SK-N-SH (cell line): ENCODE measurements at regions not wholly inside any gene's neighbourhood (a gene's known extent, or its start where the extent isn't known, plus 50 kb on each side); places are given as distances from the start of the nearest gene placed in this dataset.

Experiments used
- CTCF ChIP-seq: fragments of 200-600 bp; sonication (generic); IDR thresholded peaks from 2 replicates; pipeline ENCODE4 v1.6.1; 2017; ENCODE audit warnings: antibody characterized with exemption, mild to moderate bottlenecking, moderate library complexity
- FOXM1 ChIP-seq: IDR thresholded peaks from 2 replicates; pipeline ENCODE4 v1.4.0; 2012; ENCODE audit warnings: low read depth, mild to moderate bottlenecking
- JUND ChIP-seq: IDR thresholded peaks from 2 replicates; pipeline ENCODE4 v1.4.0; 2012
- MXI1 ChIP-seq: IDR thresholded peaks from 2 replicates; pipeline ENCODE4 v1.6.1; 2012; ENCODE audit warnings: mild to moderate bottlenecking, low read depth, low read length, improper control_type of control experiment
- NRF1 ChIP-seq: IDR thresholded peaks from 2 replicates; pipeline ENCODE4 v1.6.1; 2012; ENCODE audit warnings: low read depth, mild to moderate bottlenecking, low read length
- RAD21 ChIP-seq: IDR thresholded peaks from 2 replicates; pipeline ENCODE4 v1.6.1; 2012; ENCODE audit warnings: mild to moderate bottlenecking, low read length
- SIN3A ChIP-seq: IDR thresholded peaks from 2 replicates; pipeline ENCODE4 v1.6.1; 2012; ENCODE audit warnings: low read depth, mild to moderate bottlenecking, low read length, moderate library complexity, borderline replicate concordance
- TAF1 ChIP-seq: IDR thresholded peaks from 2 replicates; pipeline ENCODE4 v1.6.1; 2012; ENCODE audit warnings: low read depth, mild to moderate bottlenecking, low read length, moderate library complexity, borderline replicate concordance
- TEAD4 ChIP-seq: IDR thresholded peaks from 2 replicates; pipeline ENCODE4 v1.4.0; 2012; ENCODE audit warnings: mild to moderate bottlenecking, borderline replicate concordance; ENCODE audit not compliant: insufficient read depth
- USF2 ChIP-seq: fragments of 150-350 bp; IDR thresholded peaks from 2 replicates; pipeline ENCODE4 v1.6.1; 2017; ENCODE audit warnings: antibody characterized with exemption, low read length, low read depth, borderline replicate concordance
- YY1 ChIP-seq: IDR thresholded peaks from 2 replicates; pipeline ENCODE4 v1.4.0; 2012; ENCODE audit warnings: low read depth, mild to moderate bottlenecking
- ZBTB33 ChIP-seq: IDR thresholded peaks from 2 replicates; pipeline ENCODE4 v1.4.0; 2012; ENCODE audit warnings: low read depth, borderline replicate concordance
- TF ChIP-seq, protein P1 (sequence below): IDR thresholded peaks from 2 replicates; pipeline ENCODE4 v1.4.0; 2012; ENCODE audit warnings: low read depth
- TF ChIP-seq, protein P2 (sequence below): IDR thresholded peaks from 2 replicates; pipeline ENCODE4 v1.6.1; 2012; ENCODE audit warnings: mild to moderate bottlenecking, low read depth, low read length, moderate library complexity

- TF ChIP-seq SIN3A (no peak), JUND (no peak), YY1 (no peak), RAD21 (no peak), CTCF (no peak), TEAD4 (no peak), USF2 (no peak), FOXM1 (no peak), TAF1 (no peak), ZBTB33 (no peak), MXI1 (no peak), NRF1 (no peak)
- TF ChIP-seq, protein P1, sequence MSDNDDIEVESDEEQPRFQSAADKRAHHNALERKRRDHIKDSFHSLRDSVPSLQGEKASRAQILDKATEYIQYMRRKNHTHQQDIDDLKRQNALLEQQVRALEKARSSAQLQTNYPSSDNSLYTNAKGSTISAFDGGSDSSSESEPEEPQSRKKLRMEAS: no peak
- TF ChIP-seq, protein P2, sequence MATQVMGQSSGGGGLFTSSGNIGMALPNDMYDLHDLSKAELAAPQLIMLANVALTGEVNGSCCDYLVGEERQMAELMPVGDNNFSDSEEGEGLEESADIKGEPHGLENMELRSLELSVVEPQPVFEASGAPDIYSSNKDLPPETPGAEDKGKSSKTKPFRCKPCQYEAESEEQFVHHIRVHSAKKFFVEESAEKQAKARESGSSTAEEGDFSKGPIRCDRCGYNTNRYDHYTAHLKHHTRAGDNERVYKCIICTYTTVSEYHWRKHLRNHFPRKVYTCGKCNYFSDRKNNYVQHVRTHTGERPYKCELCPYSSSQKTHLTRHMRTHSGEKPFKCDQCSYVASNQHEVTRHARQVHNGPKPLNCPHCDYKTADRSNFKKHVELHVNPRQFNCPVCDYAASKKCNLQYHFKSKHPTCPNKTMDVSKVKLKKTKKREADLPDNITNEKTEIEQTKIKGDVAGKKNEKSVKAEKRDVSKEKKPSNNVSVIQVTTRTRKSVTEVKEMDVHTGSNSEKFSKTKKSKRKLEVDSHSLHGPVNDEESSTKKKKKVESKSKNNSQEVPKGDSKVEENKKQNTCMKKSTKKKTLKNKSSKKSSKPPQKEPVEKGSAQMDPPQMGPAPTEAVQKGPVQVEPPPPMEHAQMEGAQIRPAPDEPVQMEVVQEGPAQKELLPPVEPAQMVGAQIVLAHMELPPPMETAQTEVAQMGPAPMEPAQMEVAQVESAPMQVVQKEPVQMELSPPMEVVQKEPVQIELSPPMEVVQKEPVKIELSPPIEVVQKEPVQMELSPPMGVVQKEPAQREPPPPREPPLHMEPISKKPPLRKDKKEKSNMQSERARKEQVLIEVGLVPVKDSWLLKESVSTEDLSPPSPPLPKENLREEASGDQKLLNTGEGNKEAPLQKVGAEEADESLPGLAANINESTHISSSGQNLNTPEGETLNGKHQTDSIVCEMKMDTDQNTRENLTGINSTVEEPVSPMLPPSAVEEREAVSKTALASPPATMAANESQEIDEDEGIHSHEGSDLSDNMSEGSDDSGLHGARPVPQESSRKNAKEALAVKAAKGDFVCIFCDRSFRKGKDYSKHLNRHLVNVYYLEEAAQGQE: no peak
Measured at GRCh38 chr1:82644186-82644915, 843.6 kb downstream of the ADGRL2 start.
